Omental fat pad (tissue), 3 donors: ENCODE measurements at regions not wholly inside any gene's neighbourhood (a gene's known extent, or its start where the extent isn't known, plus 50 kb on each side); places are given as distances from the start of the nearest gene placed in this dataset.
A peak's percentile ranks its signal among the peaks of the same experiment; 100 is the strongest.

Source experiments
- ATAC-seq: fragments of 150-250 bp; one replicate; pipeline ENCODE4 v1.9.1; 2016; ENCODE audit warnings: mild to moderate bottlenecking, moderate library complexity; ENCODE audit not compliant: low FRiP score
- DNase-seq: peaks from one replicate; pipeline ENCODE4 v3.0.0-alpha.2; 2019; ENCODE audit warnings: low spot score
- CTCF ChIP-seq, 3 donors: fragments of 450-650 bp; IDR thresholded peaks; one replicate each; pipeline ENCODE4 v1.5.1; 2016 to 2017; ENCODE audit warnings: antibody characterized with exemption in 3 of 3, mild to moderate bottlenecking in 3 of 3, moderate library complexity in 2 of 3

- ATAC-seq (peak; percentile 81), DNase-seq (no peak)
- TF ChIP-seq CTCF (IDR thresholded peaks at IDR 0.05) = no peak
Measured at GRCh38 chr10:124153023-124153826, 59.8 kb upstream of the CHST15 start.

GRCh38 chr10:124152139-124153022, 59.0 kb upstream of the CHST15 start:
- no peak for TF ChIP-seq CTCF (IDR thresholded peaks at IDR 0.05)
- ATAC-seq (peak; percentile 77), DNase-seq (no peak)

GRCh38 chr10:124151466-124152095, 58.2 kb upstream of the CHST15 start:
- ATAC-seq (no peak), DNase-seq (no peak)
- no peak for TF ChIP-seq CTCF (IDR thresholded peaks at IDR 0.05)

- ATAC-seq (no peak), DNase-seq (no peak)
- no peak for TF ChIP-seq CTCF (IDR thresholded peaks at IDR 0.05)
Measured at GRCh38 chr10:124150807-124151417, 57.5 kb upstream of the CHST15 start.

- DNase-seq = no peak
- no peak for ATAC-seq
- TF ChIP-seq CTCF (IDR thresholded peaks at IDR 0.05) = no peak
Measured at GRCh38 chr10:124150189-124150806, 56.9 kb upstream of the CHST15 start.
